GM23248 (cell line): ENCODE measurements at regions not wholly inside any gene's neighbourhood (a gene's known extent, or its start where the extent isn't known, plus 50 kb on each side); places are given as distances from the start of the nearest gene placed in this dataset.

ENCODE experiments used
- DNase-seq: peaks from one replicate; pipeline ENCODE4 v3.0.0-alpha.2; 2015
- H2AFZ ChIP-seq: fragments of 200-600 bp; sonication (generic); 2 replicates; pipeline ENCODE4 v1.6.1; 2016; ENCODE audit warnings: antibody characterized with exemption
- H3F3A ChIP-seq: fragments of 200-600 bp; sonication (generic); 2 replicates; pipeline ENCODE4 v1.6.1; 2016; ENCODE audit warnings: mild to moderate bottlenecking, antibody characterized with exemption, mixed run types; ENCODE audit not compliant: insufficient read depth
- H3K27ac ChIP-seq: fragments of 200-600 bp; sonication (generic); 2 replicates; pipeline ENCODE4 v1.5.1; 2016; ENCODE audit warnings: mild to moderate bottlenecking
- H3K27me3 ChIP-seq: fragments of 200-600 bp; sonication (generic); replicated peaks from 2 replicates; pipeline ENCODE4 v1.6.1; 2016; ENCODE audit warnings: mild to moderate bottlenecking; ENCODE audit not compliant: insufficient read depth
- H3K36me3 ChIP-seq: fragments of 200-600 bp; sonication (generic); 2 replicates; pipeline ENCODE4 v1.6.1; 2016; ENCODE audit warnings: low read depth, mild to moderate bottlenecking
- H3K4me1 ChIP-seq: fragments of 200-600 bp; sonication (generic); 2 replicates; pipeline ENCODE4 v1.6.1; 2016; ENCODE audit warnings: mild to moderate bottlenecking; ENCODE audit not compliant: insufficient read depth
- H3K4me2 ChIP-seq: fragments of 200-600 bp; sonication (generic); one replicate; pipeline ENCODE4 v1.6.1; 2016; ENCODE audit warnings: mild to moderate bottlenecking; ENCODE audit not compliant: unreplicated experiment
- H3K4me3 ChIP-seq: fragments of 200-600 bp; sonication (generic); 2 replicates; pipeline ENCODE4 v1.5.1; 2016; ENCODE audit warnings: mild to moderate bottlenecking
- H3K79me2 ChIP-seq: fragments of 200-600 bp; sonication (generic); 2 replicates; pipeline ENCODE4 v1.6.1; 2016; ENCODE audit warnings: mild to moderate bottlenecking; ENCODE audit not compliant: insufficient read depth
- H3K9ac ChIP-seq: fragments of 200-600 bp; sonication (generic); 2 replicates; pipeline ENCODE4 v1.6.1; 2016; ENCODE audit warnings: mild to moderate bottlenecking
- H3K9me2 ChIP-seq: fragments of 200-600 bp; sonication (generic); 2 replicates; pipeline ENCODE4 v1.6.1; 2016; ENCODE audit warnings: mixed run types, mild to moderate bottlenecking, moderate library complexity; ENCODE audit not compliant: insufficient read depth
- H3K9me3 ChIP-seq: fragments of 200-600 bp; sonication (generic); one replicate; pipeline ENCODE4 v1.6.1; 2017; ENCODE audit warnings: low read depth
- H4K20me1 ChIP-seq: fragments of 200-600 bp; sonication (generic); 2 replicates; pipeline ENCODE4 v1.6.0; 2016; ENCODE audit not compliant: insufficient read depth
- EZH2 ChIP-seq: fragments of 200-600 bp; sonication (generic); IDR thresholded peaks from 2 replicates; pipeline ENCODE4 v1.6.1; 2018; ENCODE audit warnings: antibody characterized with exemption, mild to moderate bottlenecking; ENCODE audit not compliant: insufficient read depth, poor library complexity, severe bottlenecking
- EZH2phosphoT487 ChIP-seq: fragments of 200-600 bp; sonication (generic); IDR thresholded peaks from 2 replicates; pipeline ENCODE4 v1.6.1; 2018; ENCODE audit warnings: antibody characterized with exemption, moderate library complexity, mild to moderate bottlenecking, low read depth; ENCODE audit not compliant: insufficient read depth
- WGBS, 2 experiments: methylation state at CpG; one replicate each; pipeline ENCODE4 v1.1.6; 2015 to 2017; ENCODE audit warnings: low lambda C conversion rate in 2 of 2, low coverage in 1 of 2; ENCODE audit errors: missing lambda C conversion rate in 2 of 2; 5-methylcytosine and 5-hydroxymethylcytosine counted together
- in situ Hi-C: fragments of 300-500 bp; cut with MboI; formaldehyde crosslinking; loops from 2 replicates; pipeline ENCODE4 v1.15.0; 2020

GRCh38 chr13:95492044-95492801, 60.3 kb upstream of the CLDN10 start:
- Histone ChIP-seq H3K9me2 (no peaks in the 10 kb centered on the region), H4K20me1 (no peaks in the 10 kb centered on the region), H3F3A (no peaks in the 10 kb centered on the region), H3K9me3 (no peaks in the 10 kb centered on the region), H3K79me2 (no peaks in the 10 kb centered on the region), H3K36me3 (no peaks in the 10 kb centered on the region), H2AFZ (no peak overlapping the region), H3K4me2 (no peak overlapping the region), H3K9ac (no peak overlapping the region), H3K4me3 (no peak overlapping the region), H3K27ac (no peak overlapping the region), H3K27me3 (no peaks in the 10 kb centered on the region), H3K4me1 (no peaks in the 10 kb centered on the region)
- no peak for DNase-seq
- in situ Hi-C loops = no loop called here
- no peak for TF ChIP-seq EZH2phosphoT487
- TF ChIP-seq EZH2 = no peak
- 37 to 53% methylated on average over 6 to 8 of the region's 8 CpGs for WGBS, 2 experiments

- Histone ChIP-seq H3K36me3 (no peaks in the 10 kb centered on the region), H3K4me1 (no peaks in the 10 kb centered on the region), H3K79me2 (no peaks in the 10 kb centered on the region), H3K4me3 (no peak overlapping the region), H3K9ac (no peak overlapping the region), H3K27ac (no peak overlapping the region), H3F3A (no peaks in the 10 kb centered on the region), H4K20me1 (no peaks in the 10 kb centered on the region), H3K4me2 (no peak overlapping the region), H3K9me2 (no peaks in the 10 kb centered on the region), H3K9me3 (no peaks in the 10 kb centered on the region), H3K27me3 (no peaks in the 10 kb centered on the region; the same call in 1 of the 2 replicates), H2AFZ (no peak overlapping the region)
- TF ChIP-seq EZH2 (no peak), EZH2phosphoT487 (no peak)
- peak; percentile 54 for DNase-seq
- WGBS, 2 experiments = 44 to 45% methylated on average over 7 of the region's 7 CpGs
- in situ Hi-C loops = no loop called here
Measured at GRCh38 chr13:95494082-95494681, 58.3 kb upstream of the CLDN10 start.

- no peak for DNase-seq
- Histone ChIP-seq H3K9ac (no peak overlapping the region), H4K20me1 (no peaks in the 10 kb centered on the region), H3K9me2 (no peaks in the 10 kb centered on the region), H3K27ac (no peak overlapping the region), H3K4me1 (no peaks in the 10 kb centered on the region), H3K9me3 (no peaks in the 10 kb centered on the region), H3K79me2 (no peaks in the 10 kb centered on the region), H3K4me2 (no peak overlapping the region), H3K27me3 (no peaks in the 10 kb centered on the region; the same call in 1 of the 2 replicates), H2AFZ (no peak overlapping the region), H3K4me3 (no peak overlapping the region), H3K36me3 (no peaks in the 10 kb centered on the region), H3F3A (no peaks in the 10 kb centered on the region)
- no peak for TF ChIP-seq EZH2phosphoT487
- no peak for TF ChIP-seq EZH2
- in situ Hi-C loops = no loop called here
- WGBS, 2 experiments = 73 to 74% methylated on average over 4 of the region's 4 CpGs
Measured at GRCh38 chr13:95496485-95496884, 56.0 kb upstream of the CLDN10 start.

GRCh38 chr13:95497381-95497807, 55.1 kb upstream of the CLDN10 start:
- H4K20me1 ChIP-seq = no peaks in the 10 kb centered on the region
- H3K79me2 ChIP-seq = no peaks in the 10 kb centered on the region
- H3K27ac ChIP-seq = no peak overlapping the region
- no peak for TF ChIP-seq EZH2
- TF ChIP-seq EZH2phosphoT487 = no peak
- no peaks in the 10 kb centered on the region; the same call in 1 of the 2 replicates for H3K27me3 ChIP-seq
- H3F3A ChIP-seq = no peaks in the 10 kb centered on the region
- in situ Hi-C loops = no loop called here
- no peak overlapping the region for H2AFZ ChIP-seq
- DNase-seq = no peak
- no peaks in the 10 kb centered on the region for H3K9me2 ChIP-seq
- no peaks in the 10 kb centered on the region for H3K9me3 ChIP-seq
- no peak overlapping the region for H3K4me2 ChIP-seq
- no peak overlapping the region for H3K9ac ChIP-seq
- no peaks in the 10 kb centered on the region for H3K4me1 ChIP-seq
- no peaks in the 10 kb centered on the region for H3K36me3 ChIP-seq
- 40 to 41% methylated on average over 3 of the region's 3 CpGs for whole genome bisulfite sequencing, 2 experiments
- H3K4me3 ChIP-seq = no peak overlapping the region
